Activated T-cell treated with anti-CD3 and anti-CD28 coated beads for 1 hour (primary cell): ENCODE measurements at regions not wholly inside any gene's neighbourhood (a gene's known extent, or its start where the extent isn't known, plus 50 kb on each side); places are given as distances from the start of the nearest gene placed in this dataset.

ENCODE experiments used
- DNase-seq: peaks from one replicate; pipeline ENCODE4 v3.0.0-alpha.2; 2020; ENCODE audit warnings: low read depth

DNA sequence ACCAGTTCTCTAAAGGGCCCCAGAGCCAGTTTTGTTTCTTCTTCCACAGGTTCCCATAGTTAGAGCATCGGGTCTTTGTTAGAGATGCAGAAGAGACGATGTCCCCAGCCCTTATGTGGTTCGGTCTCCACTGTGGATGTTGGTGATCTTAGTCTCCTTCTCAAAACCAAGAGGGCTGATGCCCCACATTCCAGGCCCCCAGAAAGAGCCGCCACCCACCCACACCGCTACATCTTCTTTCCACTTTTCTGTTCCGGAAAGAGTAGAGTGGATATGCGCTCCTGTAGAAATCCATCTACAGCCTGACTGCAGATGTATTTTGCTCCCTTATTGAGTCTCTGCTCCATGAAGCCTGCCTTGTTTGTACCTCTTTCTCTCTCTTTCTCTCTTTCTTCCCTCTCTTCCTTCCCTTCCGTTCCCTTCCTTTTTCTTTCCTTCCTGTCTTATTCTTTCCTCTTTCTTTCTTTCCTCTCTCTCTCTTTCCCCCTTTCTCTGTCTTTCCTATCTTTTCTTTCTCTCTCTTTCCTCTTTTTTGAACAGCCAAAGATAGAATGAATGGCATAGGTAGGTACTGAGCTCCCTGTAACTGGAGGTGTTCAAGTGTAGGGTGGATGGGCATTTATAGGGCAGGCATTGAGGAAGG lies 224.3 kb downstream of the SEC14L1 start:
- DNase-seq: no peak

DNA sequence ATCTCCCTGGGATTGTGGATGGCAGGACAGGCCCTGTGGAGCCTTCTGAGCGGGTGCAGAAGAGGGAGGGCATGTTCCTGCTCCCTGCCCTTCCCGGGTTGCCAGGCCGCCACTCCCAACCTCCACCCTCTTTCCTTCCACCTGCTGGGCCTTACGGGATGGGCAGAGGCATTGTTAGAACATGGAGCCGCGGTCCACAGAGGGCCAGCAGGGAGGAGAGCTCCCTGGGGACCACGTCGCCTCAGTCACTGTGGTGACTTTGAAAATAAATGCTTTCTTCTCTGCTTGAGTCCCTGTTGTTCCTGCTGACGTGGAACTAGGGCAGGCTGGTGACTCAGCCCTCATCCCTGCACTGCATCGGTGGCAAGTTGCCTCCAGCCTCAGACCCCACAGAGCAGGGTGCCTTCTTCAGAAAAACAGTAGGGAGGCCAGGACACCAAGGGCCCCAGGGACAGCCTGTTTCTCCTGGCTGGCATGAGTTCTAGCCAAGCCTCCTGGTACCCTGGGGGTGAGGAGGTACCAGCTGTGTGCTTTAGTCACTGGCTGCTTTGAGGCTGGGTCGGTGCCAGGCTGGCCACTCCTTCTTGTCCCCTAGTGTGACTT lies 224.9 kb downstream of the SEC14L1 start:
- no peak for DNase-seq

DNA sequence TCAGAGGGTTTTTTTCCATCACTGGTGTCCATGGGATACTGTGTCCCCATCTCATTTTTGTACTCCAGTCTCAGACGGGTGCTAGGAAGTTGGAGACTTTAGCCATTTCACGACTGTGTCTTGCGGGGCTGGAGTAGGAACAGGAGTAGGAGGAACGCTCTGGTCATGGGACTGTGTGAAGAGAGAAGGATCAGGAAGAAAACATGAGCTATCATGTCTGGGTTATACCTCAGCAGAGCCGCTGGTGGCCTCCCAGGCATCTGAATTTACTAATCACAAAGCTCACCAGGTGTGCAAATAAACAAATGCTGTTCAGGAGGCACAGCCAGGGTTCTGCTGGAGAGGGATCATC lies 225.4 kb downstream of the SEC14L1 start:
- DNase-seq: no peak

DNA sequence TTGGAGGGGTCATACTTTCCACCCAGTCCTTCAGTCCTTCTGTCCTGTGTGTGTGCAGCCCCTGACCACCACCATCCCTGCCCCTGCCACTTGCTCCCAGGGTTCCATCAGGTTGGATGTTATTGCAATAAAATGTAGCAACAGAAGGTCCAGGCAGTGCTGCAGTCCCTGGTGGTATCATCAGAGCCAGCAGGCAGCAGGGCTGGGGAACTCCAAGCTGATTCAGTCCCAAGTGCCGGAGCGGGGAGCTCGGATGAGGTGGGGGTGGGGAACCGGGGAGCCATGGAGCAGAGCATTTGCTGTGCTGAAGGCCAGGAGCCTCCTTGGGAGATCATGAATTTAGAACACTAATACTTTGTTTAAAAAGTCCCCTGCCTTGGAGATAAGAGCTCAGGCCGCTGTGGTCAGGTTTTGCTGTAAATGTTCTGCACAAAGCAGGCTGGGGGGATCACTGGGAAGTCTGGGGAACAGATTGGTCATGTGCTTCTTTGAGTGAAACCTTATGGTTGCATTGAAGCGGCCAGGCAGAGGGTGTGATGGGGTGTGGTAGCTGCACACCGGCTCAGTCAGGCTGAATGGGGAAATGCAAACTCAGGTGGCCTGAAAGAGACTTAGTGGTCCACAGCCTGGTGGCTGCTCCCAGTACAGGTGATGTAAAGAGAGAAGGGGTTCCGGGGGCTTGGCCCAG lies 225.9 kb downstream of the SEC14L1 start:
- DNase-seq: no peak

DNA sequence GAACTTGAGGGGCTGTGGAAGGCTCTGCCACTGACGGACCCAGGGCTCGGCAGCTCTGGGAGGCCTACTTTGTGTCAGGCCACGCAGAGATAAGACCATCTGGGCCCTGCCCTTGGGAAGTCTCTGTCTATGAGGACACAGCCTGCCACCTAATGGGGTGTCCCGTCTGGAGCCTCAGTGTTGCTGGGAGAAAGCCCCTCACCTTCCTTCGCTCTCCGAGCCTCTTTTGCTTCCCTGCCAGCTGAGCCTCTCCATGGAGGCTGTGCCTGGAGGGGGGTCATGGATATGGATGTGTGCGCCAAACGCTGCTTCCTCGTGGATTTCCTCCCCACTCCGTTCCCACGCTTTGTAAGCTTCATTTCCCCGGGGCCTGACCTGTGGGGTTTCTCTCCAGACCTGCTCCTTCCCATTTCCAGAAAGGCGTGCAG lies 228.8 kb downstream of the SEC14L1 start:
- DNase-seq: no peak

DNA sequence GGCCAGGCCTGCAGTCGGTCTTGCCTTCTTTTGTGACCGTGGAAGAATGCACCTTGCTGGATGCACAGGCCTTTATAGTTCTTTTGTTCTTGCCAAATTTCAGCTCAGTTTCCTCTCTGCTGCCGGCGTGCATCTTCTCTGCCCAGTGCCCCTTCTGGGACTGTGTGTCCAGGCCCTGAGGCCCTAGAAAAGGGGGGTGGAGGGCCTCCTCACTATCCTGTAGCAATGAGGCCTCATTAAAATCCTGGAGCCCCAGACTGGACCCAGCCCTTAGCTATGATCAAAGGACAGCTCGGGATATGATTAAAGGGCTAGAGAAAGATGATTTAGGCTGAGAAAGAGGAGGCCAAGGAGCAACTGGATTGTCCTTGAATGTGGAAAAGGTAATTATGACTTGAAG lies 229.8 kb downstream of the SEC14L1 start:
- DNase-seq: no peak

DNA sequence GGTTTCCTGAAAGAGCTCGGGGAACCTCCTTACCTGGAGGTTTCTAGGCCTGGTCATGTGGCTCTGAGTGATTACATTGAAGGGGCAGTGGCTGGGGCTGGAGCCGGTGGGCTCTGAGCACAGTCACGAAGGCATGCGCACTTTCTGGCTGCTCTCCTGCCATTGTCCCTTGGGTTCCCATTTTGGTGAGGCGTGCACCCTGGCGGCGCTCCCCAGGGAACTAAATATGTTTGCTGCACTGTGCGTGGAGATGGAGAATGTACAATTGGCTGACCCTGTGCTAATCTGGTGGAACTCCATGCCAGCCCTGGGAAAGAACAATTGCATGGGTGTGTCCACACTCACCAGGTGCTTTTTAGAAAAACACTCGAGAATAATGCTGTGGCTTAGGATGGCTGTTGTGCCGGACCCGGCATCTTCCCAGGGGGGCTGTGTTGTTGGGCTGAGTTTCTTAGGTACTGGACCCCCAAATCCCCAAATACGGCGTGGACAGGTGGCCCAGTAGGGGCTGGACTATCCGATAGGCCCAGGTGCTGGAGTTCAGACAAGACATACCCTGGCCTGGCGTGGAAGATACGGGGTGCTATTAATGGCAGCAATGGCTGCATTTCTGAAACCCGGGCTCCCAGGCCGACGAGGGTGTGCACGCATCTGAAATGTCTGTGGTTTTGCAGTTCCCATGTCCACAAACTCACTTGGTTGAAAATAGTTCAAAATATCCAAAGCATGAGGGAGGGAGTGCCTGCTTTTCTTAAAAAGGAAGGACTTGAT lies 230.5 kb downstream of the SEC14L1 start:
- DNase-seq: no peak

DNA sequence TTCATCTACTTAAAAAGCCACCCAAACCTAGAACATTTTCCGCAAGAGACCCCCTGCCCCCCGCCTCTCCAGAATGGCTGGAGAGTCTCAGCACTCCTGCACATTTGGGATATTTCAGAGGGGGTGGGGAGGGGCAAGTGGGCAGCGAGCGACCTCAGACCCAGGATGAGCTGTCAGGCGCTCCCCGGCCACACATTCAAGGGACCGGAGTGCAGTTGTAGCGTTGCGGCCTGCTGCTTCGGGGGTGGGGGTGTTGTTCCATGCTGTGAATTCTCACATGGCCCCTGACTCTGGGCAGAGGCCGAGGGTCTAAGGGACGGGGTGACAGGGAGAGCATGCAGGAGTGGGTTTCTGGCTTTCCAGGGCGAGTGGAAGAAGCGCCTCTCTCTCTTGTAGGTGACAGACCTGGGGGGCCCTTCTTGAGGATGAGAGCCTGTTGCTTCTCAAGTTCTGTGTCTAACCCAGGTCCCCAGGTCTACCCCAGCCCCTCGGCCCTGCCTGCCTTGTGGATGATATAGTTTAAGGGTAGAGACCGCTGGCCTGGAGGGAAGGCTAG lies 231.2 kb downstream of the SEC14L1 start:
- no peak for DNase-seq

DNA sequence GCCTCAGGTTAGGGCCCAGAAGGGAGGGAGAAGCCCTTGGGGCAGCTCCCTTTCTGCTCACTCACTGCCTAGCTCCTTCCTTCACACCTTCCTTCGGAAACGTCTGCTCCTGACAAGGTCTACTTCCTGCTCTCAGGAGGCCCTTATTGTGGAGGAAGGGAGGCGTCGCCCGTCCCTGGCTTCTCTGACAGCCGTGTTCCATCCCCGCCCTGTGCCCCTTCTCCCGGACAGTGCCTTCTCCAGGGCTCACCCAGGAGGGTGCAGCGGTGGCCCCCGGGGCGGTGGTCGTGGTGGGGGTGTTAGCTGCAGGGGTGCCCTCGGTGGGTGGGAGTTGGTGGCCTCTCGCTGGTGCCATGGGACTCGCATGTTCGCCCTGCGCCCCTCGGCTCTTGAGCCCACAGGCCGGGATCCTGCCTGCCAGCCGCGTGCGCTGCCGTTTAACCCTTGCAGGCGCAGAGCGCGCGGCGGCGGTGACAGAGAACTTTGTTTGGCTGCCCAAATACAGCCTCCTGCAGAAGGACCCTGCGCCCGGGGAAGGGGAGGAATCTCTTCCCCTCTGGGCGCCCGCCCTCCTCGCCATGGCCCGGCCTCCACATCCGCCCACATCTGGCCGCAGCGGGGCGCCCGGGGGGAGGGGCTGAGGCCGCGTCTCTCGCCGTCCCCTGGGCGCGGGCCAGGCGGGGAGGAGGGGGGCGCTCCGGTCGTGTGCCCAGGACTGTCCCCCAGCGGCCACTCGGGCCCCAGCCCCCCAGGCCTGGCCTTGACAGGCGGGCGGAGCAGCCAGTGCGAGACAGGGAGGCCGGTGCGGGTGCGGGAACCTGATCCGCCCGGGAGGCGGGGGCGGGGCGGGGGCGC lies 231.9 kb downstream of the SEC14L1 start:
- DNase-seq: peak; percentile 46

DNA sequence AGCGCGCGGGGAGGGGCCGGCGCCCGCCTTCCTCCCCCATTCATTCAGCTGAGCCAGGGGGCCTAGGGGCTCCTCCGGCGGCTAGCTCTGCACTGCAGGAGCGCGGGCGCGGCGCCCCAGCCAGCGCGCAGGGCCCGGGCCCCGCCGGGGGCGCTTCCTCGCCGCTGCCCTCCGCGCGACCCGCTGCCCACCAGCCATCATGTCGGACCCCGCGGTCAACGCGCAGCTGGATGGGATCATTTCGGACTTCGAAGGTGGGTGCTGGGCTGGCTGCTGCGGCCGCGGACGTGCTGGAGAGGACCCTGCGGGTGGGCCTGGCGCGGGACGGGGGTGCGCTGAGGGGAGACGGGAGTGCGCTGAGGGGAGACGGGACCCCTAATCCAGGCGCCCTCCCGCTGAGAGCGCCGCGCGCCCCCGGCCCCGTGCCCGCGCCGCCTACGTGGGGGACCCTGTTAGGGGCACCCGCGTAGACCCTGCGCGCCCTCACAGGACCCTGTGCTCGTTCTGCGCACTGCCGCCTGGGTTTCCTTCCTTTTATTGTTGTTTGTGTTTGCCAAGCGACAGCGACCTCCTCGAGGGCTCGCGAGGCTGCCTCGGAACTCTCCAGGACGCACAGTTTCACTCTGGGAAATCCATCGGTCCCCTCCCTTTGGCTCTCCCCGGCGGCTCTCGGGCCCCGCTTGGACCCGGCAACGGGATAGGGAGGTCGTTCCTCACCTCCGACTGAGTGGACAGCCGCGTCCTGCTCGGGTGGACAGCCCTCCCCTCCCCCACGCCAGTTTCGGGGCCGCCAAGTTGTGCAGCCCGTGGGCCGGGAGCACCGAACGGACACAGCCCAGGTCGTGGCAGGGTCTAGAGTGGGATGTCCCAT lies 232.8 kb downstream of the SEC14L1 start:
- DNase-seq: no peak

DNA sequence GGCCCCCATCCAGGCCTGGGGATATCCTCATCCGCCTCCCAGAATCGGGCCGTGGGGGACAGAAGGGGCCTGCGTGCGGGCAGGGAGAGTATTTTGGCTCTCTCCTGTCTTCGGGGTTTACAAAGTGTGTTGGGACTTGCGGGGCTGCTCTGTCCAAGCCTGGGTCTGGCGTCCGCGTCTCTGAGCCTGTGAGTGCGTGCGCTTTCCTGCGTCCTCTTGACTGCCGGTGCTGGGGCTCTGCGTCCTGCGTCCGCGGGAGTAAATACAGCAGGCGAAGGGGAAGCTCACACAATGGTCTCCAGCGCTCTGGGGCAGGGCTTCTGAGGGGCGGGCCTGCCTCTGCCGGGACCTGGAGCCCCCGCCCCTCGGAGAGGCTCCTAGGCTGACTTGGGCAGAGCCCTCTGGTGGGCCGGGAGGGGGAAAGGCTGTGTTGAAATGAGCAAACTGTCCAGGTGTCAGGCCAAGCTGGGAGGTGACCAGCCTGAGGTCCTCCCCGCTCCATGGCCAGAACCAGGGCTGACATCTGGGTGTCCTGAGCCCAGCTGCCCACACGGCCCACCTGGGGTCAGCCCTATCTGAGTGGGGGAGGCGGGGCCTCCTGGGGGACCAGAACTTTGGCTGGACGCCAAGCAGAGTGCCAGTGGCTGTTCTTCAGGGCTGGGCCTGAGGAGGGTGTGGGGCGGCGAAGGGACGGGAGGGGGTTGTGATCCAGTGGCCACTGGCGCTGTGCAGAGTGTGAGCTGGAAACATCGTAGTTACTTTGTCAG lies 233.6 kb downstream of the SEC14L1 start:
- peak; percentile 60 for DNase-seq

DNA sequence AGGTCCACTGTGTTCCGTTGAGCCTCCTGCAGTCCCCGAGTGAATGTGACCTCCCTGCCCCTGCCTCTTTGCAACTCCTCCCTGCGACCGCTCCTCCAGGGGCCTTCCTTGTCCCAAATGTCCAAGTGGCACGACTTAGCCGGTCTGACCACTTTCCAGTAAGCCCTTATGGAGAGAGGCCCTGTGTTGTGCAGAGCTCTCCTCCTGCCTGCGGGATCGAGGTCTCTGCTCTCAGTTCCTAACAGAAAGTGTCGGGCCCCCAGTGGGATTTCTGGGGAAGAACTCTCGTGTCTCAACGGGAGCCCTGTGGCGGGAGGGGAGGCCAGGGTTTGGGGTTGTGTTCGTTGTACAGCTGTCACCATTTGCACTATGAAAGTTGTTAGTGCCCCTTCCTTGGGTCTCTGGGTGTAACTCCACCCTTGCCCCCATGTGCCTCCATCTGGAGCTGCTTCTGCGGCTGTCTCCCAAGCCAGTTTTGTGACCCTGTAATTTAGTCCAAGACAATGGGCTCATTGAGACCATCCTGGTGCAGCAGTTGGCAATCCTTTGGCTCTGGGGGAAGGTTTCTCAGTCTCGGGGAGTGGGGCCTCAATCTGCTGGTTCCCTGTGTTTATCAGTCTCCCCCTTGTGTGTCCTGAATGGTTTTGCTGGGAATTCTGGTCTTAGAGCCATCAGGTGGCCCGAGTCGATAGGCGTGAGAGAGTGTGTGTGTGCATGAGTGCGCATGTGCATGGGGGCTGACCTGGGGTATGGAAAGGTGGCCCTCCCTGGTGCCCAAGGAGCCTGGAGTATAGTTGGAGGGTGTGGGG lies 234.5 kb downstream of the SEC14L1 start:
- no peak for DNase-seq

DNA sequence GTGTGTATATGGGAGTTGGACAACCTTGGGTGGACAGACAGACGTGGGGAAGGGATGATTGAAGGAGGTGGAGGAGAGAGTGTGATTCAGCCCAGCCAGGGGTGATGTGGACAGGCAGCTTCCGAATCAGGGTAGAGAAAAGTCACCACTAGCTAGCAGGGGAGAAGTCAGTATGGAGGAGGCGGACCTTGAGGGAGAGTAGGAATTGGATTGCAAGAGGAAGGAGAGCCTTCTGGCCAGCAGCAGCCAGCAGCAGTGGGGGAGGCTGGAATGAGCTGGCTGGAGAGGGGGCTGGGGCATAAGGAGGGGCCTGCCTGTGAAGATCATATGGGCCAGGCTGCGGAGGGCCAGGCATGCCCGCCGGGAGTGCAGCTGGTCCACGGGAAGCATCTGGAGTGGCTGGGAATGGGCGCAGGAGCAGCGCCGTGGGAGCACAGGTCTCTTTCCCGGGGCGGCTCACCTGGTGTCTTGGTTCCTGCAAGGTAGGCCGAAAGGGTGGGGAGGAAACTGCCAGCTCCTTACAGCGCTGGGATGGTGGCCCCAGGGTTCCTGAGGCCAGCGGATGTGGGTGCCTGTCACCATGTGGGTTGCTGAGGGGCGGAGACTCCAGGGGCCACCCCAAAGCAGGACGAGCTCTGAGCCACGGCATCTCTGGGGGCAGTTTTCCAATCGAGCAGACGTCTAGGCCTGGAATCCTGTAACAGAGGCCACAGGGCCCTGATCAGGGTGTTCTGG lies 235.3 kb downstream of the SEC14L1 start:
- DNase-seq: peak; percentile 58

DNA sequence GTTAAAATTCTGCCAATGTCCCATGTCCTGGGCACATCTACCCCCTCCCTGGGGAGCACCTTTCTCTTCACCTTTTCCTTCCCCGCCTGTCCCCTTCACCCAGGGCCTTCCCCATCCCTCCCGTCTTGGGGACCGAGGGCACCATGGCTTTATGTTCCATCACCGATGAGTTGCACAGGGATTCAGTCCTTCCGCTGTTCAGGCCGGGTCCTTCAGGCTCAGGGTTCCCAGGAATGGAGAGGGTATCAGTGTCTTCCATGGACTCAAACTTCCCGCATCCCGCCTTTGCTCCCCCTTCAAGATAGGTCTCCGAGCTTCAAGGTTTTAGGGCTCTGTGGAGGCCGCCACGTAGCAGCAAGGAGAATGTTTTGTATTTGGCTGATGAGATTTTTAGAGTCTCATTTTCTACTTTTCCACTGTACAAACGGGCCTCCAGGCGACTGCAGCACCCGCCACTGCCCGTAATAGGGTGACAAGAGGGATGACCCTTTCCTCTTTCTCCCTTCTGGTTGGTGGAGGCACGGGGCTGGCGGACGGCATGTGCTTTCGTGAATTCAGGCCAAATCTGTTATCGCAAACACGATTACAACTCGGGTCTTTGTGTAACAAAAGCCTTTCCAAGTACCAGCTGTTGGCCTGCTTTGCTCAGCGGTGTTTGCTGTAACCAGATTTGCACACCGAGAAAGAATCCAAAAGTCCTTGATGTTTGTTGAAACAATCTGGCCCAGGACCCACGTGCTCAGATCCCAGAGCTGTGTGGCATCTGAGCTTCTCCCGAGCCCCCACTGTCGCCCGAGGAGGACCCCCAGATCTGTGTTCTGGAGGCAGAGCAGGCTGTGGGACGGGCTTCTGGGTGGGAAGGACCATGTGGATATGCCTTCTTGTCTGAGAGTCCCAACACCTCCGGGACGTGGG lies 236.3 kb downstream of the SEC14L1 start:
- DNase-seq: no peak

DNA sequence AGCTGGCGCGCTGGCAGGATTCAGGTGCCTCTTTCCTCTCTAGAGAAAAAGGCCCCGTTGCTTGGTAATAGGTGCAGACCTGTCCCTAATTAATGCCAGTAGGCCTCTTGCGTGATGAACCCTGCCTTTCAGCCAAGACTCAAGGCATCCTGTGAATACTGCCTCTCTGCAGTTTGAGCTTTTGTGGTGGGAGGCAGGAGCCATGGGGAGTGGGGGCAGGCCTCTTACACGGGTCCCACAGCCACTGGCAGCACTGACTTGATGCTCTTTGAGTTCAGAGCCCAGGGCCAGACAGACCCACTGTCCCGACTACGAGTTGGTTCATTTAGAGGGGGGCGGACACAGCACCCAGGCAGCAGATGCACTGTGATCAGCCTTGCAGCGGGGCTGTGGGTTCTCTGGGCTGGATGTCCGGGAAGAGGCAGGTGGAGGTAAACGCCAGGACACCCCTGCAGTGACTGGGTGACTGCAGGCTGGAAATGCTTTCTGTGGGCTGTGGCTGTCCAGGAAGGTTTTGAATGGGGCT lies 237.0 kb downstream of the SEC14L1 start:
- DNase-seq: no peak

DNA sequence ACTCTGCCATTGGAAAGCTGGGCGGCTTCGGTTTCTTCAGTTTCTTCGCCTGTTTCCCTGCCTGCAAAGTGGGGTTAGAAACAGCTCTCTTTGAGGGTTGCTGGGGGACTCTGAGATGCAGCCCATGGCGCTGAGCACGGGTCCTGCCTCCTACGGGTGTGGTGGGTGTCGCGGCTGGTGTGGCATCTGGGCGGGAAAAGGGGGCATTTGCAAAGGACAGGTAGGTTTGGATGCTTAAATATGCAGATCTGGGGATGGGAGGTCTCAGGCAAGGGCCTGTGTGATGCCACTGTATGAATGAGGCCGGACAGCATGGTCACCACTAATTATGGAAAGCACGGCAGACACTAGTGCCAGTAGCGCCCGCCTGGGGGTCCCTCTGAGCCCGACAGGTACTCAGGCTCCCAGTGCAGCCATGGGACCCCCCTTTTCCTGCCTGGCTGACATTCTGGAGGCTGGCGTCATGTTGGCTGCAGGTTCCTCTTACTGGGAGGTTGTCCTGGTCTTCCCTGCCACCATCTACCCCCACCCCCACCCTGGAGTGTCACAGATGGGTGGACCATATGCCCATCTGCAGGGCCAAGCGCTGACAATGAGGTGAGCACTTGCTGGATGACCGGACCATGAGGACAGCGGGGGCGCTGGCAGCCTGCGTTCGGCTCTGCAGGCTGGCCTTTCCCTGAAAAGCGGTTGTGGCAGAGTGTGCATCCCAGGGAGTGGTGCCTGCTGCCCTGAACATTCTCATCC lies 237.7 kb downstream of the SEC14L1 start:
- no peak for DNase-seq
